Endothelial cell of umbilical vein (primary cell): ENCODE measurements at regions not wholly inside any gene's neighbourhood (a gene's known extent, or its start where the extent isn't known, plus 50 kb on each side); places are given as distances from the start of the nearest gene placed in this dataset.

Experiments
- BruUV-seq: library from RNA; stranded (reverse); fragments of 400-500 nt; replicated peaks from 2 replicates; lab custom pipeline; 2021; lab: Mats Ljungman, UMichigan
- CTCF ChIA-PET: fragments of 300-600, 350-600 bp; sonication (Branson Sonifier 250); formaldehyde crosslinking; loops from one replicate; lab custom pipeline; 2021; ENCODE audit warnings: antibody characterized with exemption, inconsistent platforms; lab: Charles Lee
- POLR2A ChIA-PET: fragments of 300-600, 350-600 bp; sonication (Branson Sonifier 250); formaldehyde crosslinking; loops from one replicate; lab custom pipeline; 2021; ENCODE audit warnings: antibody characterized with exemption, inconsistent platforms; lab: Charles Lee
- DNase-seq: peaks from one replicate; pipeline ENCODE4 v3.0.0-alpha.2; 2011; ENCODE audit warnings: low read depth, low spot score
- FAIRE-seq: peaks from 2 replicates; lab custom pipeline; 2011; peaks lifted over from hg19 to GRCh38; lab: Jason Lieb, UNC
- H2AFZ ChIP-seq: 2 replicates; pipeline ENCODE4 v1.6.0; 2012; ENCODE audit warnings: low read depth, low read length, control low read depth, inconsistent platforms
- H3K27ac ChIP-seq: 2 replicates; pipeline ENCODE4 v1.5.1; 2011; ENCODE audit warnings: low read depth, mild to moderate bottlenecking, control low read depth, low read length, moderate library complexity; ENCODE audit not compliant: insufficient read depth
- H3K27me3 ChIP-seq, 2 experiments: 2 replicates each; pipeline versions ENCODE4 v1.6.0 to v1.6.1; 2011; ENCODE audit warnings: low read length in 2 of 2, mixed read lengths in 1 of 2; ENCODE audit not compliant: control insufficient read depth in 2 of 2, insufficient read depth in 2 of 2
- H3K36me3 ChIP-seq, 2 experiments: 2 replicates in 1 of 2; 3 replicates in 1 of 2; pipeline ENCODE4 v1.5.1; 2011; ENCODE audit warnings: low read length in 2 of 2, mild to moderate bottlenecking in 1 of 2, moderate library complexity in 1 of 2; ENCODE audit not compliant: control insufficient read depth in 2 of 2, insufficient read depth in 2 of 2; ENCODE audit errors: extremely low read depth in 1 of 2
- H3K4me1 ChIP-seq: 3 replicates; pipeline ENCODE4 v1.5.1; 2011; ENCODE audit warnings: mild to moderate bottlenecking, low read length; ENCODE audit not compliant: control insufficient read depth, insufficient read depth; ENCODE audit errors: extremely low read depth
- H3K4me2 ChIP-seq: 2 replicates; pipeline ENCODE4 v1.6.1; 2011; ENCODE audit warnings: low read length, control low read depth, mixed read lengths; ENCODE audit not compliant: insufficient read depth
- H3K4me3 ChIP-seq, 3 experiments: fragments of 200-600 bp in 1 of 3; sonication (generic), shearing (Covaris generic) in 1 of 3; replicated peaks in 1 of 3; 2 replicates each; pipeline ENCODE4 v1.5.1; 2011 to 2016; ENCODE audit warnings: control low read depth in 3 of 3, low read length in 3 of 3, mild to moderate bottlenecking in 2 of 3, inconsistent platforms in 1 of 3, low read depth in 1 of 3, moderate library complexity in 1 of 3; ENCODE audit not compliant: insufficient read depth in 1 of 3
- H3K79me2 ChIP-seq: 2 replicates; pipeline ENCODE4 v1.6.0; 2012; ENCODE audit warnings: low read length, inconsistent platforms; ENCODE audit not compliant: control insufficient read depth, insufficient read depth
- H3K9ac ChIP-seq: replicated peaks from 2 replicates; pipeline ENCODE3; 2011; ENCODE audit warnings: low read length, control low read depth; ENCODE audit not compliant: insufficient read depth; ENCODE audit errors: extremely low read depth
- H3K9me1 ChIP-seq: replicated peaks from 3 replicates; pipeline ENCODE4 v1.6.0; 2011; ENCODE audit warnings: mild to moderate bottlenecking, low read length; ENCODE audit not compliant: control insufficient read depth, insufficient read depth; ENCODE audit errors: extremely low read depth
- H3K9me3 ChIP-seq: replicated peaks from 2 replicates; pipeline ENCODE4 v1.5.1; 2012; ENCODE audit warnings: low read length, inconsistent platforms; ENCODE audit not compliant: control insufficient read depth, insufficient read depth
- H4K20me1 ChIP-seq: replicated peaks from 2 replicates; pipeline ENCODE3; 2011; ENCODE audit warnings: mild to moderate bottlenecking, low read length; ENCODE audit not compliant: control insufficient read depth, insufficient read depth; ENCODE audit errors: extremely low read depth
- CTCF ChIP-seq, 2 donors: IDR thresholded peaks; 1 replicate in 1 of 2; 2 replicates in 1 of 2; pipeline ENCODE4 v1.5.1; 2011; ENCODE audit warnings: low read length in 2 of 2, mild to moderate bottlenecking in 2 of 2, moderate library complexity in 2 of 2, control low read depth in 1 of 2, inconsistent platforms in 1 of 2, low read depth in 1 of 2; ENCODE audit not compliant: insufficient read depth in 1 of 2; ENCODE audit errors: extremely low read depth in 1 of 2
- EZH2 ChIP-seq: IDR thresholded peaks from 2 replicates; pipeline ENCODE4 v1.6.1; 2012; ENCODE audit warnings: borderline replicate concordance, low read depth, mild to moderate bottlenecking, moderate library complexity, low read length, inconsistent platforms; ENCODE audit not compliant: severe bottlenecking
- FOS ChIP-seq: IDR thresholded peaks from 2 replicates; pipeline ENCODE4 v1.6.1; 2011; ENCODE audit warnings: mild to moderate bottlenecking, low read length, moderate library complexity, borderline replicate concordance; ENCODE audit not compliant: insufficient read depth
- GATA2 ChIP-seq: IDR thresholded peaks from 2 replicates; pipeline ENCODE4 v1.7.0; 2011; ENCODE audit warnings: low read depth, mild to moderate bottlenecking, moderate library complexity, mixed read lengths, low read length; ENCODE audit not compliant: insufficient read length, insufficient read depth
- JUN ChIP-seq: IDR thresholded peaks from 2 replicates; pipeline ENCODE4 v1.6.1; 2011; ENCODE audit warnings: borderline replicate concordance, low read depth; ENCODE audit not compliant: insufficient read length, insufficient read depth
- MAX ChIP-seq: IDR thresholded peaks from 2 replicates; pipeline ENCODE4 v1.6.1; 2011; ENCODE audit not compliant: insufficient read depth, insufficient read length
- MYC ChIP-seq: IDR thresholded peaks from one replicate; pipeline ENCODE4 v1.6.1; 2011; ENCODE audit warnings: mild to moderate bottlenecking, low read depth, low read length
- POLR2A ChIP-seq: IDR thresholded peaks from 2 replicates; pipeline ENCODE4 v1.6.1; 2012; ENCODE audit warnings: low read depth, mild to moderate bottlenecking, control low read depth, low read length
- POLR2AphosphoS5 ChIP-seq: IDR thresholded peaks from 2 replicates; pipeline ENCODE4 v1.6.1; 2012; ENCODE audit warnings: low read depth, mild to moderate bottlenecking, control low read depth, low read length, moderate library complexity; ENCODE audit not compliant: insufficient read depth
- dilution Hi-C: fragments of 300-500 bp; cut with MboI; formaldehyde crosslinking; loops from one replicate; pipeline ENCODE4 v1.15.0; 2019; ENCODE audit warnings: low sequenced_read_pairs; ENCODE audit not compliant: extremely low pct_ligation_motif_present
- intact Hi-C: fragments of 100-400 bp; cut with micrococcal nuclease; formaldehyde crosslinking; loops from one replicate; pipeline ENCODE4 v1.10.0; 2022

- H3K4me3 ChIP-seq, result no peak overlapping the region
- H3K9ac ChIP-seq, result no peak overlapping the region
- H3K4me2 ChIP-seq, result no peak overlapping the region
- ChIA-PET CTCF (no interaction called here), POLR2A (no interaction called here)
- no peak for FAIRE-seq
- no peak for TF ChIP-seq GATA2
- TF ChIP-seq MYC, result no peak
- no peak for TF ChIP-seq POLR2AphosphoS5
- no peak for TF ChIP-seq FOS
- no peak for TF ChIP-seq EZH2
- TF ChIP-seq POLR2A, result no peak
- TF ChIP-seq CTCF (IDR thresholded peaks at IDR 0.05; ENCODE audit: extremely low read depth in 1 of 2, insufficient read depth in 1 of 2, low read depth in 1 of 2, low read length in 2 of 2), result no peak
- TF ChIP-seq JUN, result no peak
- no peak for TF ChIP-seq MAX
- BruUV-seq, result no TSS peak
- no peaks in the 10 kb centered on the region for H3K79me2 ChIP-seq
- H4K20me1 ChIP-seq, result no peaks in the 10 kb centered on the region
- H3K4me1 ChIP-seq, result no peaks in the 10 kb centered on the region
- H3K27me3 ChIP-seq, result no peaks in the 10 kb centered on the region
- no peak overlapping the region for H2AFZ ChIP-seq
- H3K9me1 ChIP-seq, result no peaks in the 10 kb centered on the region
- no peak overlapping the region for H3K27ac ChIP-seq
- peaks cover 2% of the 10 kb centered on the region for H3K9me3 ChIP-seq
- no peak for DNase-seq
- intact Hi-C loops (no loop called here), dilution Hi-C loops (no loop called here)
- H3K36me3 ChIP-seq, result no peaks in the 10 kb centered on the region
These were observed 294.5 kb upstream of the RGS17 start for GRCh38 chr6:153425536-153425935.
